ENCODE measurements at regions not wholly inside any gene's neighbourhood (a gene's known extent, or its start where the extent isn't known, plus 50 kb on each side); places are given as distances from the start of the nearest gene placed in this dataset.

GRCh38 chr16:73189136-73189535, 141.2 kb upstream of the ZFHX3 start:
- no peak overlapping the region for H3K4me2 ChIP-seq
- H2AFZ ChIP-seq (ENCODE audit: low read depth): no peak overlapping the region
- H3K9ac ChIP-seq: no peak overlapping the region
- no peaks in the 10 kb centered on the region for H4K20me1 ChIP-seq (ENCODE audit: insufficient read depth)
- H3K9me2 ChIP-seq: no peaks in the 10 kb centered on the region
- no peak for DNase-seq
- ChIA-PET POLR2A (no interaction called here), CTCF (interaction anchor here (1.2 kb wide), 1 partner anchor 690 kb away, joined by 3 read pairs; no protein-coding TSS in a partner anchor)
- TF ChIP-seq PBX3 (IDR thresholded peaks at IDR 0.05): no peak
- no peak for TF ChIP-seq MAX (IDR thresholded peaks at IDR 0.05; ENCODE audit: low read depth)
- TF ChIP-seq RAD21 (IDR thresholded peaks at IDR 0.05; ENCODE audit: low read length): no peak
- TF ChIP-seq ELF1 (IDR thresholded peaks at IDR 0.05): no peak
- TF ChIP-seq MXI1 (IDR thresholded peaks at IDR 0.05; ENCODE audit: low read depth, low read length): no peak
- no peak for TF ChIP-seq ZBTB33 (IDR thresholded peaks at IDR 0.05; ENCODE audit: borderline replicate concordance, low read depth)
- no peak for TF ChIP-seq CHD2 (IDR thresholded peaks at IDR 0.05; ENCODE audit: low read length, partially characterized antibody)
- no peak for TF ChIP-seq RCOR1 (IDR thresholded peaks at IDR 0.05; ENCODE audit: low read length)
- TF ChIP-seq, protein P1, sequence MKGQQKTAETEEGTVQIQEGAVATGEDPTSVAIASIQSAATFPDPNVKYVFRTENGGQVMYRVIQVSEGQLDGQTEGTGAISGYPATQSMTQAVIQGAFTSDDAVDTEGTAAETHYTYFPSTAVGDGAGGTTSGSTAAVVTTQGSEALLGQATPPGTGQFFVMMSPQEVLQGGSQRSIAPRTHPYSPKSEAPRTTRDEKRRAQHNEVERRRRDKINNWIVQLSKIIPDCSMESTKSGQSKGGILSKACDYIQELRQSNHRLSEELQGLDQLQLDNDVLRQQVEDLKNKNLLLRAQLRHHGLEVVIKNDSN (IDR thresholded peaks at IDR 0.05; ENCODE audit: borderline replicate concordance, low read depth): no peak
- TF ChIP-seq NFIC (IDR thresholded peaks at IDR 0.05; ENCODE audit: borderline replicate concordance): no peak
- no peak for TF ChIP-seq EZH2phosphoT487 (IDR thresholded peaks at IDR 0.05; ENCODE audit: borderline replicate concordance, low read depth)
- TF ChIP-seq MEF2A (IDR thresholded peaks at IDR 0.05; ENCODE audit: borderline replicate concordance, low read depth): no peak
- no peak for TF ChIP-seq FOSL2 (IDR thresholded peaks at IDR 0.05; ENCODE audit: borderline replicate concordance, low read depth)
- no peak for TF ChIP-seq FOXJ3 (CRISPR knock-in tag; IDR thresholded peaks at IDR 0.05)
- TF ChIP-seq SIN3A (IDR thresholded peaks at IDR 0.05; ENCODE audit: borderline replicate concordance, low read depth, low read length): no peak
- no peak for TF ChIP-seq GABPA (IDR thresholded peaks at IDR 0.05; ENCODE audit: low read depth)
- TF ChIP-seq, protein P2, sequence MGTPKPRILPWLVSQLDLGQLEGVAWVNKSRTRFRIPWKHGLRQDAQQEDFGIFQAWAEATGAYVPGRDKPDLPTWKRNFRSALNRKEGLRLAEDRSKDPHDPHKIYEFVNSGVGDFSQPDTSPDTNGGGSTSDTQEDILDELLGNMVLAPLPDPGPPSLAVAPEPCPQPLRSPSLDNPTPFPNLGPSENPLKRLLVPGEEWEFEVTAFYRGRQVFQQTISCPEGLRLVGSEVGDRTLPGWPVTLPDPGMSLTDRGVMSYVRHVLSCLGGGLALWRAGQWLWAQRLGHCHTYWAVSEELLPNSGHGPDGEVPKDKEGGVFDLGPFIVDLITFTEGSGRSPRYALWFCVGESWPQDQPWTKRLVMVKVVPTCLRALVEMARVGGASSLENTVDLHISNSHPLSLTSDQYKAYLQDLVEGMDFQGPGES (IDR thresholded peaks at IDR 0.05; ENCODE audit: low read depth, low read length): no peak
- TF ChIP-seq RFX5 (IDR thresholded peaks at IDR 0.05; ENCODE audit: low read length): no peak
- no peak for TF ChIP-seq TEAD4 (IDR thresholded peaks at IDR 0.05; ENCODE audit: borderline replicate concordance, insufficient read depth)
- H3K4me1 ChIP-seq (ENCODE audit: control insufficient read depth in 1 of 2, insufficient read depth in 2 of 2, low read depth in 1 of 2, low read length in 1 of 2): peaks cover 3 to 17% of the 10 kb centered on the region in 2 experiments
- 93% methylated on average over 13 of the region's 13 CpGs for WGBS (ENCODE audit: low lambda C conversion rate)
- no peaks in the 10 kb centered on the region for H3K36me3 ChIP-seq (replicated peaks in 1 of 2; ENCODE audit: control insufficient read depth in 1 of 2, insufficient read depth in 2 of 2, low read length in 1 of 2)
- no peaks in the 10 kb centered on the region for H3K9me3 ChIP-seq
- H3F3A ChIP-seq (replicated peaks; ENCODE audit: insufficient read depth): no peaks in the 10 kb centered on the region
- H3K27ac ChIP-seq (ENCODE audit: low read depth in 2 of 2, low read length in 1 of 2): no peak overlapping the region
- H3K4me3 ChIP-seq (ENCODE audit: low read depth in 2 of 2, low read length in 1 of 2): no peak overlapping the region
- H3K27me3 ChIP-seq (ENCODE audit: insufficient read depth): no peaks in the 10 kb centered on the region
- H3K79me2 ChIP-seq (ENCODE audit: insufficient read depth): no peaks in the 10 kb centered on the region

Measured in SK-N-SH (cell line).